NB4 (cell line): ENCODE measurements at regions not wholly inside any gene's neighbourhood (a gene's known extent, or its start where the extent isn't known, plus 50 kb on each side); places are given as distances from the start of the nearest gene placed in this dataset.

Experiments
- MYC ChIP-seq: IDR thresholded peaks from 2 replicates; pipeline ENCODE4 v1.6.1; 2011; ENCODE audit warnings: low read depth, low read length
- POLR2A ChIP-seq: IDR thresholded peaks from 2 replicates; pipeline ENCODE4 v1.6.1; 2011; ENCODE audit warnings: mild to moderate bottlenecking; ENCODE audit not compliant: insufficient read length; ENCODE audit errors: extremely low read depth
- TF ChIP-seq, protein P1 (sequence below): IDR thresholded peaks from one replicate; pipeline ENCODE4 v1.5.1; 2012; ENCODE audit warnings: low read depth, low read length
- TF ChIP-seq, protein P2 (sequence below): IDR thresholded peaks from 2 replicates; pipeline ENCODE4 v1.6.1; 2011; ENCODE audit warnings: low read depth, low read length

DNA sequence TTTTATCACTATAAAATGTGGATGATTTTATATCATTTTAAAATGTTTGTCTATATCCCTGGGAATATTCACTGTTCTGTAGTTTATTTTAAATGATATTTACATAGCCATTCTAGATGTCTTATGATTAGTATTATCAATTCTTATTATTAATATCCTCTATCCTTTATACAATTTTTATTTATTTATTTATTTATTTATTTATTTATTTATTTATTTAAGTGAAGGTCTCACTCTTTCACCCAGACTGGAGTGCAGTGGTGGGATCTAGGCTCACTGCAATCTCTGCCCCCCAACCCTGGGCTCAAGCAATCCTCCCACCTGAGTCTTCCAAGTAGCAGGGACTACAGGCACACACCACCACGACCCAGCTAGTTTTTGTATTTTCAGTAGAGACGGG is 1848.9 kb downstream of the EFNA5 start:
- TF ChIP-seq, protein P1, sequence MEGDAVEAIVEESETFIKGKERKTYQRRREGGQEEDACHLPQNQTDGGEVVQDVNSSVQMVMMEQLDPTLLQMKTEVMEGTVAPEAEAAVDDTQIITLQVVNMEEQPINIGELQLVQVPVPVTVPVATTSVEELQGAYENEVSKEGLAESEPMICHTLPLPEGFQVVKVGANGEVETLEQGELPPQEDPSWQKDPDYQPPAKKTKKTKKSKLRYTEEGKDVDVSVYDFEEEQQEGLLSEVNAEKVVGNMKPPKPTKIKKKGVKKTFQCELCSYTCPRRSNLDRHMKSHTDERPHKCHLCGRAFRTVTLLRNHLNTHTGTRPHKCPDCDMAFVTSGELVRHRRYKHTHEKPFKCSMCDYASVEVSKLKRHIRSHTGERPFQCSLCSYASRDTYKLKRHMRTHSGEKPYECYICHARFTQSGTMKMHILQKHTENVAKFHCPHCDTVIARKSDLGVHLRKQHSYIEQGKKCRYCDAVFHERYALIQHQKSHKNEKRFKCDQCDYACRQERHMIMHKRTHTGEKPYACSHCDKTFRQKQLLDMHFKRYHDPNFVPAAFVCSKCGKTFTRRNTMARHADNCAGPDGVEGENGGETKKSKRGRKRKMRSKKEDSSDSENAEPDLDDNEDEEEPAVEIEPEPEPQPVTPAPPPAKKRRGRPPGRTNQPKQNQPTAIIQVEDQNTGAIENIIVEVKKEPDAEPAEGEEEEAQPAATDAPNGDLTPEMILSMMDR = no peak
- TF ChIP-seq POLR2A = no peak
- TF ChIP-seq MYC = no peak
- TF ChIP-seq, protein P2, sequence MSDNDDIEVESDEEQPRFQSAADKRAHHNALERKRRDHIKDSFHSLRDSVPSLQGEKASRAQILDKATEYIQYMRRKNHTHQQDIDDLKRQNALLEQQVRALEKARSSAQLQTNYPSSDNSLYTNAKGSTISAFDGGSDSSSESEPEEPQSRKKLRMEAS = no peak
